ENCODE measurements at regions not wholly inside any gene's neighbourhood (a gene's known extent, or its start where the extent isn't known, plus 50 kb on each side); places are given as distances from the start of the nearest gene placed in this dataset.

- TF ChIP-seq CTCF (IDR thresholded peaks at IDR 0.05) = no peak
- no peak for TF ChIP-seq POLR2A (IDR thresholded peaks at IDR 0.05)
Observed at GRCh38 chr3:61422945-61423673, 138.3 kb upstream of the PTPRG start.
